WTC11 (cell line): ENCODE measurements at regions not wholly inside any gene's neighbourhood (a gene's known extent, or its start where the extent isn't known, plus 50 kb on each side); places are given as distances from the start of the nearest gene placed in this dataset.

ENCODE experiments used
- ATAC-seq: fragments of 200-7000 bp; cut with Tn5 transposase; 2 replicates; pipeline ENCODE4 v1.10.0; 2021; ENCODE audit warnings: mild to moderate bottlenecking, moderate library complexity
- CTCF ChIA-PET: fragments of 300-600 bp; sonication (Branson Sonifier 250); formaldehyde crosslinking; loops from one replicate; lab custom pipeline; 2021; ENCODE audit warnings: antibody characterized with exemption; lab: Charles Lee
- POLR2A ChIA-PET: fragments of 350-600 bp; sonication (Branson Sonifier 250); formaldehyde crosslinking; loops from one replicate; lab custom pipeline; 2021; ENCODE audit warnings: antibody characterized with exemption; lab: Charles Lee
- DNase-seq: peaks from one replicate; pipeline ENCODE4 v3.0.0; 2021; ENCODE audit warnings: low spot score
- H3K27ac Mint-ChIP-seq: 2 replicates; pipeline ENCODE4 v1.8.0; 2021; ENCODE audit warnings: mixed read lengths
- H3K27me3 Mint-ChIP-seq: 2 replicates; pipeline ENCODE4 v1.8.0; 2021; ENCODE audit warnings: low read depth, mild to moderate bottlenecking, moderate library complexity, mixed read lengths
- H3K36me3 Mint-ChIP-seq: 2 replicates; pipeline ENCODE4 v1.8.0; 2021; ENCODE audit warnings: mixed read lengths
- H3K4me1 Mint-ChIP-seq: 2 replicates; pipeline ENCODE4 v1.8.0; 2022; ENCODE audit warnings: mixed read lengths
- H3K4me3 Mint-ChIP-seq: 2 replicates; pipeline ENCODE4 v1.8.0; 2021; ENCODE audit warnings: mild to moderate bottlenecking, moderate library complexity, mixed read lengths
- H3K9me3 Mint-ChIP-seq: 2 replicates; pipeline ENCODE4 v1.8.0; 2021; ENCODE audit warnings: mixed read lengths
- AFF4 ChIP-seq: sonication (generic); formaldehyde crosslinking; IDR thresholded peaks from 2 replicates; pipeline ENCODE4 v1.8.1; 2023; ENCODE audit warnings: mild to moderate bottlenecking, missing genetic modification reagents, borderline replicate concordance
- ATF3 ChIP-seq: sonication (generic); formaldehyde crosslinking; conservative IDR thresholded peaks from 2 replicates; pipeline ENCODE4 v1.8.1; 2022; ENCODE audit warnings: mild to moderate bottlenecking, missing genetic modification reagents
- E2F1 ChIP-seq: sonication (generic); formaldehyde crosslinking; IDR thresholded peaks from 2 replicates; pipeline ENCODE4 v1.8.0; 2022; ENCODE audit warnings: mild to moderate bottlenecking, missing genetic modification reagents
- GRHL2 ChIP-seq: fragments of 250-450 bp; sonication (Bioruptor Pico); IDR thresholded peaks from 2 replicates; pipeline ENCODE4 v1.8.0; 2022; ENCODE audit warnings: mild to moderate bottlenecking, moderate library complexity; ENCODE audit not compliant: insufficient replicate concordance, severe bottlenecking
- JAZF1 ChIP-seq: fragments of 250-450 bp; sonication (Bioruptor Pico); IDR thresholded peaks from 2 replicates; pipeline ENCODE4 v1.9.0; 2021; ENCODE audit warnings: moderate library complexity, mild to moderate bottlenecking, inconsistent platforms
- NR2C2 ChIP-seq: sonication (generic); formaldehyde crosslinking; IDR thresholded peaks from 2 replicates; pipeline ENCODE4 v1.8.0; 2022; ENCODE audit warnings: mild to moderate bottlenecking, missing genetic modification reagents
- NR3C1 ChIP-seq: sonication (generic); formaldehyde crosslinking; conservative IDR thresholded peaks from 2 replicates; pipeline ENCODE4 v1.8.1; 2023; ENCODE audit warnings: low read depth, mild to moderate bottlenecking, missing genetic modification reagents
- PREB ChIP-seq: sonication (generic); formaldehyde crosslinking; IDR thresholded peaks from 2 replicates; pipeline ENCODE4 v1.8.1; 2022; ENCODE audit warnings: mild to moderate bottlenecking, missing genetic modification reagents, moderate library complexity, borderline replicate concordance
- SMAD3 ChIP-seq: sonication (generic); formaldehyde crosslinking; IDR thresholded peaks from 2 replicates; pipeline ENCODE4 v1.8.0; 2022; ENCODE audit warnings: missing genetic modification reagents, mild to moderate bottlenecking, borderline replicate concordance
- STAT6 ChIP-seq: sonication (generic); formaldehyde crosslinking; conservative IDR thresholded peaks from 2 replicates; pipeline ENCODE4 v1.8.1; 2023; ENCODE audit warnings: mild to moderate bottlenecking, low read depth, missing genetic modification reagents, moderate library complexity
- USF2 ChIP-seq: sonication (generic); formaldehyde crosslinking; IDR thresholded peaks from 2 replicates; pipeline ENCODE4 v1.8.1; 2023; ENCODE audit warnings: mild to moderate bottlenecking, missing genetic modification reagents, moderate library complexity
- ZMAT4 ChIP-seq: fragments of 250-450 bp; sonication (Bioruptor Pico); IDR thresholded peaks from 2 replicates; pipeline ENCODE4 v1.9.0; 2021; ENCODE audit warnings: mild to moderate bottlenecking
- ZNF138 ChIP-seq: sonication (generic); formaldehyde crosslinking; conservative IDR thresholded peaks from 2 replicates; pipeline ENCODE4 v1.8.1; 2022; ENCODE audit warnings: mild to moderate bottlenecking, moderate library complexity, missing genetic modification reagents
- ZNF281 ChIP-seq: sonication (generic); formaldehyde crosslinking; IDR thresholded peaks from 2 replicates; pipeline ENCODE4 v1.8.0; 2023; ENCODE audit warnings: mild to moderate bottlenecking, missing genetic modification reagents
- ZNF396 ChIP-seq: fragments of 250-450 bp; sonication (Bioruptor Pico); IDR thresholded peaks from 2 replicates; pipeline ENCODE4 v1.8.0; 2021; ENCODE audit warnings: mild to moderate bottlenecking, moderate library complexity, borderline replicate concordance
- ZNF416 ChIP-seq: fragments of 250-450 bp; sonication (Bioruptor Pico); IDR thresholded peaks from 2 replicates; pipeline ENCODE4 v1.9.0; 2021; ENCODE audit warnings: mild to moderate bottlenecking, inconsistent platforms
- ZNF425 ChIP-seq: fragments of 250-450 bp; sonication (Bioruptor Pico); conservative IDR thresholded peaks from 2 replicates; pipeline ENCODE4 v1.9.0; 2021; ENCODE audit warnings: mild to moderate bottlenecking
- ZNF671 ChIP-seq: fragments of 250-450 bp; sonication (Bioruptor Pico); IDR thresholded peaks from 2 replicates; pipeline ENCODE4 v1.8.0; 2021; ENCODE audit warnings: mild to moderate bottlenecking
- ZSCAN18 ChIP-seq: fragments of 250-450 bp; sonication (Bioruptor Pico); IDR thresholded peaks from 2 replicates; pipeline ENCODE4 v2.1.2; 2022; ENCODE audit warnings: mild to moderate bottlenecking, moderate library complexity

GRCh38 chr6:106752641-106753040, 123.3 kb downstream of the QRSL1 start:
- Mint-ChIP-seq H3K9me3 (no peaks in the 10 kb centered on the region), H3K4me3 (no peak overlapping the region), H3K4me1 (peaks cover 44% of the 10 kb centered on the region), H3K36me3 (no peaks in the 10 kb centered on the region), H3K27ac (no peak overlapping the region), H3K27me3 (no peaks in the 10 kb centered on the region; the same call in 1 of the 2 replicates)
- ChIA-PET CTCF (interaction anchor here (0.9 kb wide), 1 partner anchor 413 kb away, joined by 3 read pairs; no protein-coding TSS in a partner anchor), POLR2A (no interaction called here)
- DNase-seq: no peak
- ATAC-seq: no peak
- TF ChIP-seq JAZF1 (CRISPR knock-in tag): no peak
- TF ChIP-seq PREB (CRISPR knock-in tag): no peak
- no peak for TF ChIP-seq STAT6 (CRISPR knock-in tag)
- no peak for TF ChIP-seq ZMAT4
- TF ChIP-seq ZNF671 (CRISPR knock-in tag): no peak
- no peak for TF ChIP-seq NR2C2 (CRISPR knock-in tag)
- no peak for TF ChIP-seq ZNF281 (CRISPR knock-in tag)
- TF ChIP-seq ZNF425: no peak
- TF ChIP-seq GRHL2 (CRISPR knock-in tag): no peak
- TF ChIP-seq ZNF138 (CRISPR knock-in tag): no peak
- TF ChIP-seq AFF4 (CRISPR knock-in tag): no peak
- no peak for TF ChIP-seq E2F1 (CRISPR knock-in tag)
- TF ChIP-seq SMAD3 (CRISPR knock-in tag): no peak
- no peak for TF ChIP-seq ZNF396 (CRISPR knock-in tag)
- no peak for TF ChIP-seq ATF3
- TF ChIP-seq USF2: no peak
- TF ChIP-seq ZSCAN18 (CRISPR knock-in tag): no peak
- TF ChIP-seq ZNF416 (CRISPR knock-in tag): no peak
- no peak for TF ChIP-seq NR3C1 (CRISPR knock-in tag)
